RWPE2 (cell line): ENCODE measurements at regions not wholly inside any gene's neighbourhood (a gene's known extent, or its start where the extent isn't known, plus 50 kb on each side); places are given as distances from the start of the nearest gene placed in this dataset.
"Not testable (repeated sequence)": the region's sequence is repeated elsewhere in the genome, so short reads cannot be mapped to it uniquely, and the experiment has no call there.

Experiments
- ATAC-seq: fragments of 200-7000 bp; cut with Tn5 transposase; 3 replicates; pipeline ENCODE4 v1.9.1; 2021; ENCODE audit warnings: low read depth
- DNase-seq: peaks from one replicate; pipeline ENCODE4 v3.0.0-alpha.2; 2020; ENCODE audit warnings: low spot score
- H3K27ac ChIP-seq: fragments of 450-650 bp; 2 replicates; pipeline ENCODE4 v1.5.1; 2017; ENCODE audit warnings: mild to moderate bottlenecking; ENCODE audit not compliant: poor library complexity, severe bottlenecking
- H3K27me3 ChIP-seq: fragments of 250-450 bp; sonication (Bioruptor Pico); 2 replicates; pipeline ENCODE4 v1.5.1; 2021; ENCODE audit warnings: mild to moderate bottlenecking, moderate library complexity; ENCODE audit not compliant: insufficient read depth, poor library complexity, severe bottlenecking
- H3K36me3 ChIP-seq: fragments of 250-450 bp; sonication (Bioruptor Pico); 2 replicates; pipeline ENCODE4 v1.5.1; 2020; ENCODE audit warnings: low read depth, mild to moderate bottlenecking, moderate library complexity
- H3K4me1 ChIP-seq: fragments of 250-450 bp; sonication (Bioruptor Pico); 2 replicates; pipeline ENCODE4 v1.5.1; 2021; ENCODE audit warnings: mild to moderate bottlenecking, moderate library complexity; ENCODE audit not compliant: insufficient read depth, poor library complexity, severe bottlenecking
- H3K4me3 ChIP-seq: fragments of 250-450 bp; sonication (Bioruptor Pico); 2 replicates; pipeline ENCODE4 v1.5.1; 2021; ENCODE audit warnings: mild to moderate bottlenecking, moderate library complexity; ENCODE audit not compliant: severe bottlenecking
- H3K9me3 ChIP-seq: fragments of 250-450 bp; sonication (Bioruptor Pico); 2 replicates; pipeline ENCODE4 v1.5.1; 2021; ENCODE audit warnings: mild to moderate bottlenecking, moderate library complexity; ENCODE audit not compliant: severe bottlenecking
- TF ChIP-seq, protein P1 (sequence below): fragments of 450-650 bp; IDR thresholded peaks from one replicate; pipeline ENCODE4 v1.5.1; 2017; ENCODE audit warnings: mild to moderate bottlenecking, moderate library complexity; ENCODE audit not compliant: poor library complexity, severe bottlenecking

DNA sequence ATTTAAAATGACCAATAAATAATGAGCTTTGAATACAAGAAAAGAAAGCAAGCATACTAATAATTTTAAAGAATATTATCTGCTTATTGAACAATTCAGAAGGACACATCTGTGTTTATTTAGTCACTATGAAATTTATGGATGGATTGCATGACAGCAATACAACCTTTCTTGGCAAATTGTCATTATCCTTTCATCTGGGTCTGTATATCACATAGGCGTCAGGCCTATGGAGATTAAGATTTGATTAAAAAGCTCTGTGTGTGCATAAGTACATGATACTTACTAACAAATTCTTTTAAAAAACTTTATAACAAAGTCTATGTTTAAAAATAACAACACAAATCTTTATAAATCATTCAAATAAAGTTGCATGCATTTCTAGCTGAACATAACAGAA lies 1394.4 kb downstream of the KHDRBS2 start:
- Histone ChIP-seq H3K27ac (no peak overlapping the region), H3K9me3 (no peaks in the 10 kb centered on the region), H3K4me1 (no peaks in the 10 kb centered on the region), H3K27me3 (no peaks in the 10 kb centered on the region), H3K4me3 (no peak overlapping the region), H3K36me3 (no peaks in the 10 kb centered on the region)
- DNase-seq (no peak), ATAC-seq (no peak)
- TF ChIP-seq, protein P1, sequence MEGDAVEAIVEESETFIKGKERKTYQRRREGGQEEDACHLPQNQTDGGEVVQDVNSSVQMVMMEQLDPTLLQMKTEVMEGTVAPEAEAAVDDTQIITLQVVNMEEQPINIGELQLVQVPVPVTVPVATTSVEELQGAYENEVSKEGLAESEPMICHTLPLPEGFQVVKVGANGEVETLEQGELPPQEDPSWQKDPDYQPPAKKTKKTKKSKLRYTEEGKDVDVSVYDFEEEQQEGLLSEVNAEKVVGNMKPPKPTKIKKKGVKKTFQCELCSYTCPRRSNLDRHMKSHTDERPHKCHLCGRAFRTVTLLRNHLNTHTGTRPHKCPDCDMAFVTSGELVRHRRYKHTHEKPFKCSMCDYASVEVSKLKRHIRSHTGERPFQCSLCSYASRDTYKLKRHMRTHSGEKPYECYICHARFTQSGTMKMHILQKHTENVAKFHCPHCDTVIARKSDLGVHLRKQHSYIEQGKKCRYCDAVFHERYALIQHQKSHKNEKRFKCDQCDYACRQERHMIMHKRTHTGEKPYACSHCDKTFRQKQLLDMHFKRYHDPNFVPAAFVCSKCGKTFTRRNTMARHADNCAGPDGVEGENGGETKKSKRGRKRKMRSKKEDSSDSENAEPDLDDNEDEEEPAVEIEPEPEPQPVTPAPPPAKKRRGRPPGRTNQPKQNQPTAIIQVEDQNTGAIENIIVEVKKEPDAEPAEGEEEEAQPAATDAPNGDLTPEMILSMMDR = no peak

GRCh38 chr6:60877396-60877795 lies 1408.6 kb downstream of the KHDRBS2 start:
- ATAC-seq, DNase-seq, H3K9me3 ChIP-seq, H3K27ac ChIP-seq, H3K4me3 ChIP-seq, H3K27me3 ChIP-seq, H3K4me1 ChIP-seq, H3K36me3 ChIP-seq: not testable (repeated sequence)

DNA sequence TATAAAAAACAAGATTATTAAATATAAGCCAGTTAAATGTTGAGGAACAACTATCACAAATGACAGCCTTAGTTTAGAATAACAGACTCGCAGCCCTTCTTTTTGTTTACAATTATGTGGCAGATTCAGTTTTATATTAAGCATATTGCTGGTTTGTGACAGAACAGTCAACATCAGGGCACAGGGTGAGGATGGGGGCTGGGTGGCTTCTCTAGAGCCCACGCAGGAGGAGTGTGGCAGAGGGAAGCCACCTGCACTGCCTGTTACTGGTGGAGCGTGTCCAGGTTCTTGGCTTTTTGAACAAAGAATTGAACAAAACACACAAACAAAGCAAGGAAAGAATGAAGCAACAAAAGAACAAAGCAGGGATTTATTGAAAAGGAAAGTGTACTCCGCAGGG lies 1415.2 kb downstream of the KHDRBS2 start:
- H3K4me1 ChIP-seq, H3K27ac ChIP-seq, H3K27me3 ChIP-seq, DNase-seq, H3K36me3 ChIP-seq, ATAC-seq, H3K9me3 ChIP-seq, H3K4me3 ChIP-seq: not testable (repeated sequence)

DNA sequence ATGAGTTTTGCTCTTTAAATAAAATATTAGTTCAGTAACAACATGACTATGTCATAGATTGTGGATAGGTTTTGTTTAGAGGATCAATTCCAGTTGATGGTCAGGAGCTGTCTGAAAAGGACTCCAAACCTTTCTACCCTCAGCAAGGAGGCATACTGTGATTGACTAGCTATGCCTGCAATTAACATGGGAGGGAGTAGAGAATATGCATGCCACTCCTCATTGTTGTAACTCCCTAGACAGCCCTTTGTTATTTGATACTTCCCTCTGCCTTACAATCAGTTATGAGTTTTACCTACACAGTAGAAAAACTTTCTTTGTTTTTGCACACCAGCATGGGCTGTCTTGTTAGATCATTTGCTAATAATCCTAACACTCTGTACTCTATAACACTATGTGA lies 1418.5 kb downstream of the KHDRBS2 start:
- no peak overlapping the region for H3K4me3 ChIP-seq
- TF ChIP-seq, protein P1 = no peak
- H3K27me3 ChIP-seq = no peaks in the 10 kb centered on the region
- H3K36me3 ChIP-seq = no peaks in the 10 kb centered on the region
- ATAC-seq (no peak), DNase-seq (no peak)
- no peaks in the 10 kb centered on the region for H3K9me3 ChIP-seq
- no peaks in the 10 kb centered on the region for H3K4me1 ChIP-seq
- H3K27ac ChIP-seq = no peak overlapping the region

DNA sequence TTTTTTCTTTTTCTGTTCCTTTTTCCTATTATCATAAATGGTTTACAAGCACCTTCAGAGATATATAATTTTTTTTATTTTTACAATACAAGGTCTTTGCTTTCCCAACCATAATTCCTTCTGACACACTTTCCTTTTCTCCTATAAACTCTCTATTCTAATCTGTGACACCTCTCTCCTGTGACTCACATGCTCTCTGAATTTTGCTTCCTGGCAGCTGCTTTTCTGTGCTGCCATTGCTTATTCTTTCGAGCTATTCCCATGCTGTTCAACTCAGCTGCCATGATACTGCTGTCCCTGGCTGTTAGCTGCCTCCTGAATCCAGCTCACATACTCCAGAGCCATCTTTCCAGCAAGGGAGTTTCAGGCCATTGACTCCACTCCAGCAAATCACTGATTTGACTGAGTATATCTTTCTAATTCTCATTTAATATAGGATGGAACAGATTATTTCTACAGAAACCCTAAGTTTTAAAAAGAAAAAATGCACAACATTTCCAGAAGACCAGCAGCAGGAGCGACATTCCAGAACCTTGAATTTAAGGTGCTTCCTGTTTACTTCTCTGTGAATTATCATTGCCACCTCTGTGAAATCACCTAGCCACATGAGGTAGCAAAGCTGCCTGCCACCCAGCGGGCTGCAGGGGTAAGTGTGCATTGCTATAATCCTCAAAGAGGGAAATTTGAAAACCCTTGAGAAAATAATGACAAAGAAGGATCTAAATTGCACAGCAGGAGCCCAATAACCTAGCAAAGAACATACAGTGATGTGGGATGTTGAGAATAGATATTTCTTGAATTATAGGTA lies 1442.6 kb downstream of the KHDRBS2 start:
- not testable (repeated sequence) for H3K27me3 ChIP-seq, H3K4me3 ChIP-seq, H3K27ac ChIP-seq, H3K9me3 ChIP-seq, DNase-seq, H3K36me3 ChIP-seq, H3K4me1 ChIP-seq
- TF ChIP-seq, protein P1 = peak; percentile 19
- peak; percentile 66; the same call in 2 of the 3 replicates for ATAC-seq

DNA sequence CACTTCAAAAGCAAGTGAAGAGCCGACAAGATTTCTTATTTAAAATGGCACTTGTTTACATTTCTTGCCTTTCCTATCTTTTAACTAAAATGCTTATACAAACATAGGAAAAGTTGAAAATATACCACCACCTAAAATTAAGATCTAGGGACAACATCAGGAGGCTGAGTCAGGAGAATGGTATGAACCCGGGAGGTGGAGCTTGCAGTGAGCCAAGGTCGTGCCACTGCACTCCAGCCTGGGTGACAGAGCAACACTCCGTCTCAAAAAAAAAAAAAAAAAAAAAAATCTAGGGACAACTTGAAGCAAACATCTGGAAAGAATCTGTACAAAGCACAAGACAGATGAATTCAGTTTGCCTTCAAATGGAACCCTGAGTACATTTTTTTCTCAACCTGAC lies 1455.3 kb downstream of the KHDRBS2 start:
- not testable (repeated sequence) for ATAC-seq, H3K27ac ChIP-seq, H3K9me3 ChIP-seq, DNase-seq, H3K36me3 ChIP-seq, H3K27me3 ChIP-seq, H3K4me3 ChIP-seq, H3K4me1 ChIP-seq

- not testable (repeated sequence) for ATAC-seq, H3K27ac ChIP-seq, H3K27me3 ChIP-seq
These were observed 1463.4 kb downstream of the KHDRBS2 start for GRCh38 chr6:60822597-60822996.

GRCh38 chr6:60818072-60818471 lies 1468.0 kb downstream of the KHDRBS2 start:
- H3K9me3 ChIP-seq, H3K4me3 ChIP-seq, H3K36me3 ChIP-seq, H3K27ac ChIP-seq, H3K27me3 ChIP-seq, DNase-seq, H3K4me1 ChIP-seq, ATAC-seq: not testable (repeated sequence)

More at GRCh38 chr6:60822597-60822996, 1463.4 kb downstream of the KHDRBS2 start:
- H3K9me3 ChIP-seq, H3K4me3 ChIP-seq, DNase-seq, H3K36me3 ChIP-seq, H3K4me1 ChIP-seq: not testable (repeated sequence)

DNA sequence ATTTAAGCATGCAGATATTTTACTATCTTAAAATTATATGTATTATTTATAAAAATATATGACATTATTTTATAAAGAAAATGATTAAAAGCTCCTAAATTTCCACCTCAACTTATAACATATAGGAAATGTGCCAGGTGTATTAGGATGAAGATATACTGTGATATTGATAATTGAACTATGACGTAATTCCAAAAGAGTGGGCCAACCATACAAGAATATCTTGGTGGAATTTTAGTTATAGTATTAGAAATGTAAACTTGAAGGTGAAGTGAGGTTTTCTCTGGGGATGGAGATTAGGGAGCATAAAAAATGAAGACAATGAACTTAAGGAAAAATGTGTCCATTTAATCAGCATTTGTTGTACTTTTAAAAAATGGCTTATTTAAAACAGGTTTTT lies 1471.2 kb downstream of the KHDRBS2 start:
- DNase-seq, H3K4me3 ChIP-seq, H3K27ac ChIP-seq, H3K9me3 ChIP-seq, H3K36me3 ChIP-seq, H3K27me3 ChIP-seq, ATAC-seq, H3K4me1 ChIP-seq: not testable (repeated sequence)
